Esophagus muscularis mucosa (tissue), 4 donors: ENCODE measurements at regions not wholly inside any gene's neighbourhood (a gene's known extent, or its start where the extent isn't known, plus 50 kb on each side); places are given as distances from the start of the nearest gene placed in this dataset.

ENCODE experiments used
- EP300 ChIP-seq: sonication (generic); formaldehyde crosslinking; IDR thresholded peaks from one replicate; pipeline ENCODE4 v1.6.1; 2017; ENCODE audit warnings: antibody characterized with exemption
- POLR2A ChIP-seq: fragments of 450-650 bp; IDR thresholded peaks from one replicate; pipeline ENCODE4 v1.6.1; 2017; ENCODE audit warnings: antibody characterized with exemption, moderate library complexity, mild to moderate bottlenecking, low read depth
- POLR2AphosphoS5 ChIP-seq, 2 donors: sonication (generic); formaldehyde crosslinking; IDR thresholded peaks; one replicate each; pipeline ENCODE4 v1.6.1; 2017; ENCODE audit warnings: antibody characterized with exemption in 2 of 2
- TF ChIP-seq, protein P1 (sequence below), 3 experiments: fragments of 200-600 bp in 2 of 3; fragments of 450-650 bp in 1 of 3; sonication (generic) in 2 of 3; IDR thresholded peaks; one replicate each; pipeline ENCODE4 v1.5.1; 2017 to 2019; ENCODE audit warnings: antibody characterized with exemption in 3 of 3, mild to moderate bottlenecking in 2 of 3, moderate library complexity in 1 of 3

DNA sequence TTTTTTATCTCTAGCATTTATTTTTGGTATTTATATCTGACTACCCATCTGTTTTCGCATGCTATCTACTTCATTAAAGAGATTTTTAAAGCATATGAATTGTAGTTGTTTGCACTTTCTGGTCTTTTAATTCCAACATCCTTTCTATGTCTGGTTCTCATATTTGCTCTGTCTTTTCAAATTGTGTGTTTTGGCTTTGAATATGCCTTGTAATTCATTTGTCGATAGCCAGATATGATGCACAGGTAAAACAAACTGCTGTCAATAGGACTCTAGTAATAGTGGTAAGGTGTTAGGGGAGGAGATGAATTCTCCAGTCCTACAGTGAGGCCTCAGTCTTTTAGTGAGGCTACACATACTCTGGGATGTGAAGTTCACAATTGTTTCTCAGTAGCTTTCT lies 530.8 kb upstream of the CCDC179 start:
- no peak for TF ChIP-seq EP300
- TF ChIP-seq, protein P1, sequence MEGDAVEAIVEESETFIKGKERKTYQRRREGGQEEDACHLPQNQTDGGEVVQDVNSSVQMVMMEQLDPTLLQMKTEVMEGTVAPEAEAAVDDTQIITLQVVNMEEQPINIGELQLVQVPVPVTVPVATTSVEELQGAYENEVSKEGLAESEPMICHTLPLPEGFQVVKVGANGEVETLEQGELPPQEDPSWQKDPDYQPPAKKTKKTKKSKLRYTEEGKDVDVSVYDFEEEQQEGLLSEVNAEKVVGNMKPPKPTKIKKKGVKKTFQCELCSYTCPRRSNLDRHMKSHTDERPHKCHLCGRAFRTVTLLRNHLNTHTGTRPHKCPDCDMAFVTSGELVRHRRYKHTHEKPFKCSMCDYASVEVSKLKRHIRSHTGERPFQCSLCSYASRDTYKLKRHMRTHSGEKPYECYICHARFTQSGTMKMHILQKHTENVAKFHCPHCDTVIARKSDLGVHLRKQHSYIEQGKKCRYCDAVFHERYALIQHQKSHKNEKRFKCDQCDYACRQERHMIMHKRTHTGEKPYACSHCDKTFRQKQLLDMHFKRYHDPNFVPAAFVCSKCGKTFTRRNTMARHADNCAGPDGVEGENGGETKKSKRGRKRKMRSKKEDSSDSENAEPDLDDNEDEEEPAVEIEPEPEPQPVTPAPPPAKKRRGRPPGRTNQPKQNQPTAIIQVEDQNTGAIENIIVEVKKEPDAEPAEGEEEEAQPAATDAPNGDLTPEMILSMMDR (IDR thresholded peaks at IDR 0.05): no peak
- TF ChIP-seq POLR2A: no peak
- no peak for TF ChIP-seq POLR2AphosphoS5 (IDR thresholded peaks at IDR 0.05)
